ENCODE measurements at regions not wholly inside any gene's neighbourhood (a gene's known extent, or its start where the extent isn't known, plus 50 kb on each side); places are given as distances from the start of the nearest gene placed in this dataset.

DNA sequence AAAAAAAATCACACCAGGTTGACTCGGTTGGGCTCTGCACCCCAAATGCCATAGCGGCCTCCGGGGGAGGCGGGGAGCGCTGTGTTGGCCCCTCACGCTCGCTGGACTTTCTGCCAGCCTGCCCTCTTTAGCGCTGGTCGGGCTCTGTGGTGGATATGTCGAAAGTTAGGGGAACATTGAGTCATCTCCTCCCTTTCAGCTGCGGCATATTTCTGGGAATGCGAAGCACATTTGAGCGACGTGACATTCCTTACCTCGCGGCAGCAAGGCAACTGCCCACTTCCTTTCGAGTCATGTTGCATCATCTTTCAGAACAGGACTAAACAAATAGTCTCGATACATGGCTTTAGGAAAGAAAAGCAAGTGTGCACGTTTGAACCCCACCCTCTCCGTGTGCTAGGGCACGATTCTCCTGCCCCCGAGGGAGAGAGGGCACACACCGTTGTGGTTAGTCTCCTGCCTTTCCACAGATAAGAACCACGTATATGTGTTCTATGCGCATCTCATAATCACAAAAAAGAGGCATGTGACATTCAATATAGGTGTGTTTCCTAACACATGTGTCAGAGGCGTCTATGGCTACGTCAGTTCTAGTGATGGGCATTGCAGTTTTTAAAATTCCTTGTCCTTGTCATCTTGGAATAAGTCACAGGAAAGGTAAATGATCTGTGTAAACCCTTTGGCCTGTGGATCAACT, 105.9 kb upstream of the SLC45A1 start:
- no peaks in the 10 kb centered on the region for H3K36me3 ChIP-seq (ENCODE audit: low read length)
- no peaks in the 10 kb centered on the region for H4K20me1 ChIP-seq (ENCODE audit: low read depth, low read length)
- H3F3A ChIP-seq (ENCODE audit: insufficient read depth): no peaks in the 10 kb centered on the region
- no peak overlapping the region for H3K27ac ChIP-seq (ENCODE audit: low read depth, low read length)
- no peaks in the 10 kb centered on the region for H3K9me3 ChIP-seq (ENCODE audit: insufficient read depth, low read length)
- TF ChIP-seq, protein P1, sequence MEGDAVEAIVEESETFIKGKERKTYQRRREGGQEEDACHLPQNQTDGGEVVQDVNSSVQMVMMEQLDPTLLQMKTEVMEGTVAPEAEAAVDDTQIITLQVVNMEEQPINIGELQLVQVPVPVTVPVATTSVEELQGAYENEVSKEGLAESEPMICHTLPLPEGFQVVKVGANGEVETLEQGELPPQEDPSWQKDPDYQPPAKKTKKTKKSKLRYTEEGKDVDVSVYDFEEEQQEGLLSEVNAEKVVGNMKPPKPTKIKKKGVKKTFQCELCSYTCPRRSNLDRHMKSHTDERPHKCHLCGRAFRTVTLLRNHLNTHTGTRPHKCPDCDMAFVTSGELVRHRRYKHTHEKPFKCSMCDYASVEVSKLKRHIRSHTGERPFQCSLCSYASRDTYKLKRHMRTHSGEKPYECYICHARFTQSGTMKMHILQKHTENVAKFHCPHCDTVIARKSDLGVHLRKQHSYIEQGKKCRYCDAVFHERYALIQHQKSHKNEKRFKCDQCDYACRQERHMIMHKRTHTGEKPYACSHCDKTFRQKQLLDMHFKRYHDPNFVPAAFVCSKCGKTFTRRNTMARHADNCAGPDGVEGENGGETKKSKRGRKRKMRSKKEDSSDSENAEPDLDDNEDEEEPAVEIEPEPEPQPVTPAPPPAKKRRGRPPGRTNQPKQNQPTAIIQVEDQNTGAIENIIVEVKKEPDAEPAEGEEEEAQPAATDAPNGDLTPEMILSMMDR (IDR thresholded peaks at IDR 0.05; ENCODE audit: insufficient read depth, low read length, poor library complexity, severe bottlenecking): no peak
- no peak for TF ChIP-seq EZH2phosphoT487 (conservative IDR thresholded peaks at IDR 0.05; ENCODE audit: low read length)
- no peak overlapping the region for H3K4me3 ChIP-seq (ENCODE audit: insufficient read depth, low read length, poor library complexity, severe bottlenecking)
- H3K9ac ChIP-seq (ENCODE audit: low read length): no peak overlapping the region
- no peak overlapping the region for H3K4me2 ChIP-seq (ENCODE audit: low read depth, low read length, poor library complexity, severe bottlenecking)
- no peak overlapping the region for H2AFZ ChIP-seq (ENCODE audit: low read depth, low read length, severe bottlenecking)
- H3K27me3 ChIP-seq (ENCODE audit: low read length): no peaks in the 10 kb centered on the region
- H3K79me2 ChIP-seq (ENCODE audit: insufficient read depth, low read length): no peaks in the 10 kb centered on the region
- H3K9me2 ChIP-seq (replicated peaks; ENCODE audit: insufficient read depth, low read length): no peaks in the 10 kb centered on the region

DNA sequence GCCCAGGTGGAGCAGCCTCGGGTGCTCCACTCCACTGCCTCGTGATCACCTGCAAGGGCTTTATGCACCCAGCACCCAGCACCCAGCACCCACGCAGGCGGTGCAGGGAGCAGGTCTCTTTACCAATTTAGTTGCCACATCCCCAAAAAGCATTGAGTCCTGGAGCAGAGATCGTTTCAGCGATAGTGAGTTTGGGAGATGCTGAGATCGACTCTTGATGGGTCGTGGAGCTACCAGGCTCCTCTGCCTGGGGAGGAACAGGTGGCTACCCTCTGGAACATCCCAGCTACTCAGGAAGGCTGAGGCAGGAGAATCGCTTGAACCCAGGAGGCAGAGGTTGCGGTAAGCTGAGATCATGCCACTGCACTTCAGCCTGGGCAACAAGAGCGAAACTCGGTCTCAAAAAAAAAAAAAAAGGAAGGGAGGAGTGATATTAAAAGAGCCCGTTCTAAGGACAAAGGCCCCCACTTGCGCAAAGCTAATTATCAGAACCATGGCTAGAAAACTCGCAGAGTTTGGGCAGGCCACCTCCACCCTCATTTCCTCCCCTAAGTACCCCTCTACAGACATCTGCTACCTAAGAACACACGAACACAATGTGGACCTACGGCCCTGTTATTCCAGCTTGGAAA, 106.5 kb upstream of the SLC45A1 start:
- Histone ChIP-seq H3K36me3 (ENCODE audit: low read length) (no peaks in the 10 kb centered on the region), H4K20me1 (ENCODE audit: low read depth, low read length) (no peaks in the 10 kb centered on the region), H2AFZ (ENCODE audit: low read depth, low read length, severe bottlenecking) (no peak overlapping the region), H3K4me2 (ENCODE audit: low read depth, low read length, poor library complexity, severe bottlenecking) (no peak overlapping the region), H3K27me3 (ENCODE audit: low read length) (no peaks in the 10 kb centered on the region), H3K9ac (ENCODE audit: low read length) (no peak overlapping the region), H3K27ac (ENCODE audit: low read depth, low read length) (no peak overlapping the region), H3K4me3 (ENCODE audit: insufficient read depth, low read length, poor library complexity, severe bottlenecking) (no peak overlapping the region), H3K9me3 (ENCODE audit: insufficient read depth, low read length) (no peaks in the 10 kb centered on the region), H3F3A (ENCODE audit: insufficient read depth) (no peaks in the 10 kb centered on the region), H3K9me2 (replicated peaks; ENCODE audit: insufficient read depth, low read length) (no peaks in the 10 kb centered on the region), H3K79me2 (ENCODE audit: insufficient read depth, low read length) (no peaks in the 10 kb centered on the region)
- TF ChIP-seq, protein P1 (IDR thresholded peaks at IDR 0.05; ENCODE audit: insufficient read depth, low read length, poor library complexity, severe bottlenecking): no peak
- TF ChIP-seq EZH2phosphoT487 (conservative IDR thresholded peaks at IDR 0.05; ENCODE audit: low read length): no peak

GRCh38 chr1:8207202-8207601, 110.7 kb upstream of the SLC45A1 start:
- Histone ChIP-seq H3K9ac (ENCODE audit: low read length) (no peak overlapping the region), H3K27me3 (ENCODE audit: low read length) (no peaks in the 10 kb centered on the region), H3K36me3 (ENCODE audit: low read length) (no peaks in the 10 kb centered on the region), H3K27ac (ENCODE audit: low read depth, low read length) (no peak overlapping the region), H2AFZ (ENCODE audit: low read depth, low read length, severe bottlenecking) (no peak overlapping the region), H4K20me1 (ENCODE audit: low read depth, low read length) (no peaks in the 10 kb centered on the region), H3K9me3 (ENCODE audit: insufficient read depth, low read length) (no peaks in the 10 kb centered on the region), H3F3A (ENCODE audit: insufficient read depth) (no peaks in the 10 kb centered on the region), H3K4me2 (ENCODE audit: low read depth, low read length, poor library complexity, severe bottlenecking) (no peak overlapping the region), H3K79me2 (ENCODE audit: insufficient read depth, low read length) (no peaks in the 10 kb centered on the region), H3K4me3 (ENCODE audit: insufficient read depth, low read length, poor library complexity, severe bottlenecking) (no peak overlapping the region), H3K9me2 (replicated peaks; ENCODE audit: insufficient read depth, low read length) (no peaks in the 10 kb centered on the region)
- TF ChIP-seq, protein P1 (IDR thresholded peaks at IDR 0.05; ENCODE audit: insufficient read depth, low read length, poor library complexity, severe bottlenecking): no peak
- TF ChIP-seq EZH2phosphoT487 (conservative IDR thresholded peaks at IDR 0.05; ENCODE audit: low read length): no peak
